ENCODE measurements at regions not wholly inside any gene's neighbourhood (a gene's known extent, or its start where the extent isn't known, plus 50 kb on each side); places are given as distances from the start of the nearest gene placed in this dataset.

GRCh38 chr5:12258549-12258948 lies 354.3 kb upstream of the CTNND2 start (continued):
- TF ChIP-seq, protein P1, sequence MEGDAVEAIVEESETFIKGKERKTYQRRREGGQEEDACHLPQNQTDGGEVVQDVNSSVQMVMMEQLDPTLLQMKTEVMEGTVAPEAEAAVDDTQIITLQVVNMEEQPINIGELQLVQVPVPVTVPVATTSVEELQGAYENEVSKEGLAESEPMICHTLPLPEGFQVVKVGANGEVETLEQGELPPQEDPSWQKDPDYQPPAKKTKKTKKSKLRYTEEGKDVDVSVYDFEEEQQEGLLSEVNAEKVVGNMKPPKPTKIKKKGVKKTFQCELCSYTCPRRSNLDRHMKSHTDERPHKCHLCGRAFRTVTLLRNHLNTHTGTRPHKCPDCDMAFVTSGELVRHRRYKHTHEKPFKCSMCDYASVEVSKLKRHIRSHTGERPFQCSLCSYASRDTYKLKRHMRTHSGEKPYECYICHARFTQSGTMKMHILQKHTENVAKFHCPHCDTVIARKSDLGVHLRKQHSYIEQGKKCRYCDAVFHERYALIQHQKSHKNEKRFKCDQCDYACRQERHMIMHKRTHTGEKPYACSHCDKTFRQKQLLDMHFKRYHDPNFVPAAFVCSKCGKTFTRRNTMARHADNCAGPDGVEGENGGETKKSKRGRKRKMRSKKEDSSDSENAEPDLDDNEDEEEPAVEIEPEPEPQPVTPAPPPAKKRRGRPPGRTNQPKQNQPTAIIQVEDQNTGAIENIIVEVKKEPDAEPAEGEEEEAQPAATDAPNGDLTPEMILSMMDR (conservative IDR thresholded peaks at IDR 0.05; ENCODE audit: low read depth in 2 of 2), result no peak
- TF ChIP-seq EZH2 (IDR thresholded peaks at IDR 0.05; ENCODE audit: low read depth, unreplicated experiment), result no peak

DNA sequence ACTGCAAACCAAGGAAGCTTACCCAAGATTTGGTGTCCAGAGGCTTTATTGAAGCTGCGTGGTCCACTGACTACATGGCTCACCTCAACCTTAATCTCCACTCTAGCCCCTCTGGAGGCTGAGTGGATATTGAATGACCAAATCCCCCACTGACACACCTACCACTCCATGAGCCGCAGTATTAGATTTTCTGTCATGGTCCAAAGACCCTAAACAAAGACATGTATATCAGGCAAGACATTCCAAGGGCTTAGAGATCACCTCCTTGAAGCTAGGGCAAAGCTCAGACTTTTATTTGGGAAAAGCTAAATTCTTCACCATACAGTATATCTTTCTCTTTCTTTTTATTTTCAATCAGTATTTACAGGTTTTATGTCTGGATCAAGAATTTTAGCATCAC lies 346.2 kb upstream of the CTNND2 start:
- H3K9me3 Mint-ChIP-seq, result peaks cover 5% of the 10 kb centered on the region; the same call in 2 of the 3 replicates
- Histone ChIP-seq H3K4me1 (ENCODE audit: insufficient read depth) (no peaks in the 10 kb centered on the region), H3K79me2 (replicated peaks; ENCODE audit: insufficient read depth) (no peaks in the 10 kb centered on the region), H3K9me2 (ENCODE audit: insufficient read depth) (no peaks in the 10 kb centered on the region; the same call in 1 of the 2 replicates), H2AFZ (no peak overlapping the region), H4K20me1 (replicated peaks; ENCODE audit: insufficient read depth) (no peaks in the 10 kb centered on the region), H3K4me3 (no peak overlapping the region), H3K27ac (ENCODE audit: low read depth) (no peak overlapping the region), H3K36me3 (ENCODE audit: insufficient read depth) (no peaks in the 10 kb centered on the region), H3F3A (replicated peaks; ENCODE audit: low read depth) (no peaks in the 10 kb centered on the region), H3K27me3 (ENCODE audit: insufficient read depth) (no peaks in the 10 kb centered on the region), H3K4me2 (no peak overlapping the region)
- H3K36me3 Mint-ChIP-seq (ENCODE audit: low read depth), result no peaks in the 10 kb centered on the region
- H3K27ac Mint-ChIP-seq, result no peak overlapping the region
- no peak for DNase-seq (ENCODE audit: low spot score)
- no peak overlapping the region for H3K4me3 Mint-ChIP-seq
- TF ChIP-seq CREB1 (CRISPR knock-in tag; IDR thresholded peaks at IDR 0.05; ENCODE audit: low read depth), result no peak
- TF ChIP-seq ZNF331 (CRISPR knock-in tag; IDR thresholded peaks at IDR 0.05; ENCODE audit: low read depth), result no peak
- no peak for TF ChIP-seq POLR2AphosphoS5 (IDR thresholded peaks at IDR 0.05; ENCODE audit: low read depth)
- TF ChIP-seq, protein P2, sequence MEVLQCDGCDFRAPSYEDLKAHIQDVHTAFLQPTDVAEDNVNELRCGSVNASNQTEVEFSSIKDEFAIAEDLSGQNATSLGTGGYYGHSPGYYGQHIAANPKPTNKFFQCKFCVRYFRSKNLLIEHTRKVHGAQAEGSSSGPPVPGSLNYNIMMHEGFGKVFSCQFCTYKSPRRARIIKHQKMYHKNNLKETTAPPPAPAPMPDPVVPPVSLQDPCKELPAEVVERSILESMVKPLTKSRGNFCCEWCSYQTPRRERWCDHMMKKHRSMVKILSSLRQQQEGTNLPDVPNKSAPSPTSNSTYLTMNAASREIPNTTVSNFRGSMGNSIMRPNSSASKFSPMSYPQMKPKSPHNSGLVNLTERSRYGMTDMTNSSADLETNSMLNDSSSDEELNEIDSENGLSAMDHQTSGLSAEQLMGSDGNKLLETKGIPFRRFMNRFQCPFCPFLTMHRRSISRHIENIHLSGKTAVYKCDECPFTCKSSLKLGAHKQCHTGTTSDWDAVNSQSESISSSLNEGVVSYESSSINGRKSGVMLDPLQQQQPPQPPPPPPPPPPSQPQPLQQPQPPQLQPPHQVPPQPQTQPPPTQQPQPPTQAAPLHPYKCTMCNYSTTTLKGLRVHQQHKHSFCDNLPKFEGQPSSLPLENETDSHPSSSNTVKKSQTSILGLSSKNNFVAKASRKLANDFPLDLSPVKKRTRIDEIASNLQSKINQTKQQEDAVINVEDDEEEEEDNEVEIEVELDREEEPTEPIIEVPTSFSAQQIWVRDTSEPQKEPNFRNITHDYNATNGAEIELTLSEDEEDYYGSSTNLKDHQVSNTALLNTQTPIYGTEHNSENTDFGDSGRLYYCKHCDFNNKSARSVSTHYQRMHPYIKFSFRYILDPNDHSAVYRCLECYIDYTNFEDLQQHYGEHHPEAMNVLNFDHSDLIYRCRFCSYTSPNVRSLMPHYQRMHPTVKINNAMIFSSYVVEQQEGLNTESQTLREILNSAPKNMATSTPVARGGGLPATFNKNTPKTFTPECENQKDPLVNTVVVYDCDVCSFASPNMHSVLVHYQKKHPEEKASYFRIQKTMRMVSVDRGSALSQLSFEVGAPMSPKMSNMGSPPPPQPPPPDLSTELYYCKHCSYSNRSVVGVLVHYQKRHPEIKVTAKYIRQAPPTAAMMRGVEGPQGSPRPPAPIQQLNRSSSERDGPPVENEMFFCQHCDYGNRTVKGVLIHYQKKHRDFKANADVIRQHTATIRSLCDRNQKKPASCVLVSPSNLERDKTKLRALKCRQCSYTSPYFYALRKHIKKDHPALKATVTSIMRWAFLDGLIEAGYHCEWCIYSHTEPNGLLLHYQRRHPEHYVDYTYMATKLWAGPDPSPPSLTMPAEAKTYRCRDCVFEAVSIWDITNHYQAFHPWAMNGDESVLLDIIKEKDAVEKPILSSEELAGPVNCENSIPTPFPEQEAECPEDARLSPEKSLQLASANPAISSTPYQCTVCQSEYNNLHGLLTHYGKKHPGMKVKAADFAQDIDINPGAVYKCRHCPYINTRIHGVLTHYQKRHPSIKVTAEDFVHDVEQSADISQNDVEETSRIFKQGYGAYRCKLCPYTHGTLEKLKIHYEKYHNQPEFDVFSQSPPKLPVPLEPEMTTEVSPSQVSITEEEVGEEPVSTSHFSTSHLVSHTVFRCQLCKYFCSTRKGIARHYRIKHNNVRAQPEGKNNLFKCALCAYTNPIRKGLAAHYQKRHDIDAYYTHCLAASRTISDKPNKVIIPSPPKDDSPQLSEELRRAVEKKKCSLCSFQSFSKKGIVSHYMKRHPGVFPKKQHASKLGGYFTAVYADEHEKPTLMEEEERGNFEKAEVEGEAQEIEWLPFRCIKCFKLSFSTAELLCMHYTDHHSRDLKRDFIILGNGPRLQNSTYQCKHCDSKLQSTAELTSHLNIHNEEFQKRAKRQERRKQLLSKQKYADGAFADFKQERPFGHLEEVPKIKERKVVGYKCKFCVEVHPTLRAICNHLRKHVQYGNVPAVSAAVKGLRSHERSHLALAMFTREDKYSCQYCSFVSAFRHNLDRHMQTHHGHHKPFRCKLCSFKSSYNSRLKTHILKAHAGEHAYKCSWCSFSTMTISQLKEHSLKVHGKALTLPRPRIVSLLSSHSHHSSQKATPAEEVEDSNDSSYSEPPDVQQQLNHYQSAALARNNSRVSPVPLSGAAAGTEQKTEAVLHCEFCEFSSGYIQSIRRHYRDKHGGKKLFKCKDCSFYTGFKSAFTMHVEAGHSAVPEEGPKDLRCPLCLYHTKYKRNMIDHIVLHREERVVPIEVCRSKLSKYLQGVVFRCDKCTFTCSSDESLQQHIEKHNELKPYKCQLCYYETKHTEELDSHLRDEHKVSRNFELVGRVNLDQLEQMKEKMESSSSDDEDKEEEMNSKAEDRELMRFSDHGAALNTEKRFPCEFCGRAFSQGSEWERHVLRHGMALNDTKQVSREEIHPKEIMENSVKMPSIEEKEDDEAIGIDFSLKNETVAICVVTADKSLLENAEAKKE (CRISPR knock-in tag; IDR thresholded peaks at IDR 0.05), result no peak
- TF ChIP-seq JUNB (IDR thresholded peaks at IDR 0.05; ENCODE audit: unreplicated experiment), result no peak
- TF ChIP-seq EZH2phosphoT487 (IDR thresholded peaks at IDR 0.05; ENCODE audit: unreplicated experiment), result no peak
- TF ChIP-seq NANOG (IDR thresholded peaks at IDR 0.05; ENCODE audit: borderline replicate concordance), result no peak
- TF ChIP-seq ZNF114 (CRISPR knock-in tag; IDR thresholded peaks at IDR 0.05), result no peak
- TF ChIP-seq STAT1 (IDR thresholded peaks at IDR 0.05; ENCODE audit: unreplicated experiment), result no peak
- H3K4me1 Mint-ChIP-seq, result no peaks in the 10 kb centered on the region
- ATAC-seq, result no peak
- H3K27me3 Mint-ChIP-seq (ENCODE audit: insufficient read depth, low read depth, poor library complexity), result no peaks in the 10 kb centered on the region

Measured in GM23338 (cell line).